ENCODE measurements at regions not wholly inside any gene's neighbourhood (a gene's known extent, or its start where the extent isn't known, plus 50 kb on each side); places are given as distances from the start of the nearest gene placed in this dataset.

DNA sequence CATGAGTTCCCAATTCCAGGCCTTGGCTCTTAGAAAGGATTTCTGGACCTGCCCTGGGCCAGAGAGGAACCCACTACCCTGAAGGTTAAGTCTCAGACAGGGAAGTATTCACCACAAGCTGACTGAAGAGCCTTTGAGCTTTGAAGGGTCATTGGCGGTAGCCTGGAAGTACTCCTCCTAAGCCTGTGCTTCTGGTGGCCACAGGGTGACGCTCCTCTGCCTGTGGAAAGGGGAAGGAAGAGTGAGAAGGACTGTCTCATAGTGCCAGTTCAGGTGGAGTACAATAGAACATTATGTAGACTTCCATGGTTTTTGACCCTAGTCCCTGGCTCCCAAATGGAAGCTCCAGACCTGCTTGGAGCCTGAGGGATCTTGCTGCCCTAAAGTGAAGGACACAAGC lies 1233.2 kb upstream of the CDH6 start:
- ChIA-PET POLR2A (no interaction called here), CTCF (no interaction called here)
- Histone ChIP-seq H3K9ac (replicated peaks; ENCODE audit: extremely low read depth, insufficient read depth, low read length) (no peak overlapping the region), H3K36me3 (ENCODE audit: control insufficient read depth in 2 of 2, extremely low read depth in 1 of 2, insufficient read depth in 2 of 2, low read length in 2 of 2) (no peaks in the 10 kb centered on the region), H3K9me1 (replicated peaks; ENCODE audit: control insufficient read depth, extremely low read depth, insufficient read depth, low read length) (no peaks in the 10 kb centered on the region), H3K4me1 (ENCODE audit: control insufficient read depth, extremely low read depth, insufficient read depth, low read length) (no peaks in the 10 kb centered on the region), H3K27ac (ENCODE audit: insufficient read depth, low read depth, low read length) (no peak overlapping the region), H3K27me3 (ENCODE audit: control insufficient read depth in 2 of 2, insufficient read depth in 2 of 2, low read length in 2 of 2) (no peaks in the 10 kb centered on the region), H3K9me3 (replicated peaks; ENCODE audit: control insufficient read depth, insufficient read depth, low read length) (peaks cover 2% of the 10 kb centered on the region), H3K79me2 (ENCODE audit: control insufficient read depth, insufficient read depth, low read length) (no peaks in the 10 kb centered on the region), H4K20me1 (replicated peaks; ENCODE audit: control insufficient read depth, extremely low read depth, insufficient read depth, low read length) (no peaks in the 10 kb centered on the region), H2AFZ (ENCODE audit: low read depth, low read length) (no peak overlapping the region), H3K4me3 (replicated peaks in 1 of 3; ENCODE audit: insufficient read depth in 1 of 3, low read depth in 1 of 3, low read length in 3 of 3) (no peak overlapping the region), H3K4me2 (ENCODE audit: insufficient read depth, low read length) (no peak overlapping the region)
- no peak for FAIRE-seq
- intact Hi-C loops (cut with micrococcal nuclease), result no loop called here
- no TSS peak for BruUV-seq (replicated peaks)
- dilution Hi-C loops (cut with MboI; ENCODE audit: extremely low pct_ligation_motif_present, low sequenced_read_pairs), result no loop called here
- no peak for DNase-seq (ENCODE audit: low read depth, low spot score)
- TF ChIP-seq, protein P1, sequence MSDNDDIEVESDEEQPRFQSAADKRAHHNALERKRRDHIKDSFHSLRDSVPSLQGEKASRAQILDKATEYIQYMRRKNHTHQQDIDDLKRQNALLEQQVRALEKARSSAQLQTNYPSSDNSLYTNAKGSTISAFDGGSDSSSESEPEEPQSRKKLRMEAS (IDR thresholded peaks at IDR 0.05; ENCODE audit: insufficient read depth, insufficient read length), result no peak
- no peak for TF ChIP-seq MYC (IDR thresholded peaks at IDR 0.05; ENCODE audit: low read depth, low read length)
- TF ChIP-seq POLR2AphosphoS5 (IDR thresholded peaks at IDR 0.05; ENCODE audit: insufficient read depth, low read depth, low read length), result no peak
- TF ChIP-seq EZH2 (IDR thresholded peaks at IDR 0.05; ENCODE audit: borderline replicate concordance, low read depth, low read length, severe bottlenecking), result no peak
- TF ChIP-seq, protein P2, sequence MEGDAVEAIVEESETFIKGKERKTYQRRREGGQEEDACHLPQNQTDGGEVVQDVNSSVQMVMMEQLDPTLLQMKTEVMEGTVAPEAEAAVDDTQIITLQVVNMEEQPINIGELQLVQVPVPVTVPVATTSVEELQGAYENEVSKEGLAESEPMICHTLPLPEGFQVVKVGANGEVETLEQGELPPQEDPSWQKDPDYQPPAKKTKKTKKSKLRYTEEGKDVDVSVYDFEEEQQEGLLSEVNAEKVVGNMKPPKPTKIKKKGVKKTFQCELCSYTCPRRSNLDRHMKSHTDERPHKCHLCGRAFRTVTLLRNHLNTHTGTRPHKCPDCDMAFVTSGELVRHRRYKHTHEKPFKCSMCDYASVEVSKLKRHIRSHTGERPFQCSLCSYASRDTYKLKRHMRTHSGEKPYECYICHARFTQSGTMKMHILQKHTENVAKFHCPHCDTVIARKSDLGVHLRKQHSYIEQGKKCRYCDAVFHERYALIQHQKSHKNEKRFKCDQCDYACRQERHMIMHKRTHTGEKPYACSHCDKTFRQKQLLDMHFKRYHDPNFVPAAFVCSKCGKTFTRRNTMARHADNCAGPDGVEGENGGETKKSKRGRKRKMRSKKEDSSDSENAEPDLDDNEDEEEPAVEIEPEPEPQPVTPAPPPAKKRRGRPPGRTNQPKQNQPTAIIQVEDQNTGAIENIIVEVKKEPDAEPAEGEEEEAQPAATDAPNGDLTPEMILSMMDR (IDR thresholded peaks at IDR 0.05; ENCODE audit: extremely low read depth in 1 of 2, insufficient read depth in 1 of 2, low read depth in 1 of 2, low read length in 2 of 2), result no peak
- no peak for TF ChIP-seq FOS (IDR thresholded peaks at IDR 0.05; ENCODE audit: borderline replicate concordance, insufficient read depth, low read length)
- no peak for TF ChIP-seq GATA2 (IDR thresholded peaks at IDR 0.05; ENCODE audit: insufficient read depth, insufficient read length, low read depth, low read length)
- TF ChIP-seq POLR2A (IDR thresholded peaks at IDR 0.05; ENCODE audit: low read depth, low read length), result no peak
- no peak for TF ChIP-seq JUN (IDR thresholded peaks at IDR 0.05; ENCODE audit: borderline replicate concordance, insufficient read depth, insufficient read length, low read depth)

Measured in endothelial cell of umbilical vein (primary cell).